ENCODE measurements at regions not wholly inside any gene's neighbourhood (a gene's known extent, or its start where the extent isn't known, plus 50 kb on each side); places are given as distances from the start of the nearest gene placed in this dataset.

DNA sequence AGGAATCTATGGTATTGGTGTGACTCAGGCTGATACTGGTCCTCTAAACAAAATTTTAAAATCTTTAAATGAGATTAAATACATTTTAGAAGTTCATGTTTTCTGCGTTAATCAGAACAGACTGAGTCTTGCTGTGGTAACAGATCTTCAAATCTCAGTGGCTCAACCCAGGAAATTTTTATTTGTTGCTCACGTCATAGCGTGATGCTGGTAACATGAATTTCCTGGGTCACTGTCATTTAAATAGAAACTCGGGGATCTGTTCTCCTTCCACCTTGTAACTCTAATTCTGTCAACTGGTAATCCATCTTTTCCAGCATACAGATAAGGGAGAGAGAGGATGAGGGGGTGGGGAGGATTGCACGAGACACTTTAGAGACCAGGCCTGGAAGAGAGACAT is 90.0 kb downstream of the CDC42EP3 start:
- FAIRE-seq (no peak), DNase-seq (ENCODE audit: low read depth in 1 of 2, low spot score in 2 of 2) (no peak)
- Histone ChIP-seq H2AK5ac (ENCODE audit: low read depth, low read length) (no peak overlapping the region), H4K91ac (replicated peaks; ENCODE audit: insufficient read length, low read length) (no peak overlapping the region), H4K20me1 (replicated peaks in 1 of 2; ENCODE audit: control insufficient read depth in 1 of 2, insufficient read depth in 2 of 2, low read length in 2 of 2) (no peaks in the 10 kb centered on the region), H2BK20ac (ENCODE audit: low read length) (no peak overlapping the region), H3K9me3 (ENCODE audit: insufficient read depth in 2 of 2, low read depth in 1 of 2, low read length in 1 of 2) (0 out of 4 replicates have a peak, but pooled peaks cover 0 to 4% of the 10 kb centered on the region in 2 experiments), H2BK15ac (ENCODE audit: low read length) (no peak overlapping the region), H2AFZ (ENCODE audit: low read length) (no peak overlapping the region), H3K79me1 (ENCODE audit: low read depth, low read length) (no peaks in the 10 kb centered on the region), H3K4ac (replicated peaks; ENCODE audit: insufficient read length, low read depth, low read length) (no peak overlapping the region), H3K27ac (ENCODE audit: low read depth, low read length) (no peak overlapping the region), H3K14ac (ENCODE audit: insufficient read length) (no peak overlapping the region), H2BK5ac (ENCODE audit: low read depth, low read length) (no peak overlapping the region), H3K9ac (replicated peaks in 1 of 4; ENCODE audit: extremely low read depth in 1 of 4, low read depth in 3 of 4, low read length in 3 of 4) (no peak overlapping the region), H3K4me1 (replicated peaks in 1 of 4; ENCODE audit: control insufficient read depth in 3 of 4, insufficient read depth in 4 of 4, low read length in 3 of 4) (peaks cover 0 to 6% (median 3%) of the 10 kb centered on the region in 4 experiments; a peak in 4 of 7 replicates), H3K23me2 (ENCODE audit: low read depth, low read length) (no peaks in the 10 kb centered on the region), H2BK120ac (replicated peaks; ENCODE audit: low read depth, low read length) (no peak overlapping the region), H3K4me3 (ENCODE audit: extremely low read depth in 1 of 4, insufficient read depth in 2 of 4, low read depth in 3 of 4, low read length in 4 of 4) (no peak overlapping the region), H3K79me2 (ENCODE audit: control insufficient read depth in 1 of 2, insufficient read depth in 2 of 2, low read length in 2 of 2) (no peaks in the 10 kb centered on the region), H3K18ac (ENCODE audit: extremely low read depth, low read length) (no peak overlapping the region), H3K27me3 (replicated peaks in 1 of 4; ENCODE audit: control insufficient read depth in 3 of 4, extremely low read depth in 1 of 4, insufficient read depth in 3 of 4, low read length in 3 of 4) (no peaks in the 10 kb centered on the region), H3K4me2 (ENCODE audit: insufficient read depth in 1 of 2, low read depth in 2 of 2, low read length in 2 of 2) (no peak overlapping the region), H4K8ac (ENCODE audit: extremely low read depth, insufficient read depth, low read length) (no peak overlapping the region), H3K56ac (replicated peaks; ENCODE audit: insufficient read length, low read depth, low read length) (no peak overlapping the region), H4K5ac (ENCODE audit: insufficient read length, low read depth, low read length) (no peak overlapping the region), H3K36me3 (ENCODE audit: control insufficient read depth in 2 of 4, insufficient read depth in 4 of 4, low read length in 3 of 4) (no peaks in the 10 kb centered on the region), H2BK12ac (ENCODE audit: low read depth, low read length) (no peak overlapping the region), H3K23ac (ENCODE audit: insufficient read length) (no peak overlapping the region)
- TF ChIP-seq RFX5 (IDR thresholded peaks at IDR 0.05; ENCODE audit: borderline replicate concordance, low read depth, low read length) (no peak), SUZ12 (IDR thresholded peaks at IDR 0.05; ENCODE audit: low read length) (no peak), BCL11A (IDR thresholded peaks at IDR 0.05; ENCODE audit: low read depth in 2 of 2, low read length in 2 of 2) (no peak), YY1 (IDR thresholded peaks at IDR 0.05; ENCODE audit: low read depth, low read length) (no peak), ATF3 (IDR thresholded peaks at IDR 0.05; ENCODE audit: insufficient read depth, low read depth, low read length) (no peak), RXRA (IDR thresholded peaks at IDR 0.05; ENCODE audit: insufficient read depth, low read depth, low read length) (no peak), KDM4A (IDR thresholded peaks at IDR 0.05; ENCODE audit: low read depth, low read length, severe bottlenecking) (no peak), SIRT6 (IDR thresholded peaks at IDR 0.05; ENCODE audit: low read length) (no peak), KDM1A (IDR thresholded peaks at IDR 0.05; ENCODE audit: borderline replicate concordance, low read length) (no peak), SP4 (IDR thresholded peaks at IDR 0.05; ENCODE audit: low read length) (no peak), NRF1 (IDR thresholded peaks at IDR 0.05; ENCODE audit: low read depth, low read length) (no peak)
- POLR2A ChIA-PET (ENCODE audit: partially characterized antibody) = no interaction called here
- 94% methylated on average over 5 of the region's 5 CpGs; no CpG with 5 or more reads in 1 of the 2 experiments for WGBS, 2 experiments (ENCODE audit: extremely low coverage in 1 of 2, insufficient coverage in 1 of 2, insufficient read length in 1 of 2, insufficient replicate concordance in 2 of 2, low coverage in 1 of 2, low lambda C conversion rate in 2 of 2, missing lambda C conversion rate in 1 of 2)
- CTCF ChIA-PET (ENCODE audit: partially characterized antibody) = interaction anchor here (0.6 kb wide), 1 partner anchor 164 kb away, joined by 3 read pairs; no protein-coding TSS in a partner anchor

Data from H1 (cell line).